ENCODE measurements at regions not wholly inside any gene's neighbourhood (a gene's known extent, or its start where the extent isn't known, plus 50 kb on each side); places are given as distances from the start of the nearest gene placed in this dataset.

- TF ChIP-seq POLR2A (IDR thresholded peaks at IDR 0.05; ENCODE audit: low read depth, low read length) (no peak), TAF1 (IDR thresholded peaks at IDR 0.05; ENCODE audit: low read depth, low read length) (no peak)
Observed at GRCh38 chr13:104288496-104288895, 1222.3 kb upstream of the SLC10A2 start.

All from GM12891 (cell line).